WI38 (cell line): ENCODE measurements at regions not wholly inside any gene's neighbourhood (a gene's known extent, or its start where the extent isn't known, plus 50 kb on each side); places are given as distances from the start of the nearest gene placed in this dataset.

Experiments used
- H3K4me3 ChIP-seq: 2 replicates; pipeline ENCODE4 v1.5.1; 2011; ENCODE audit warnings: low read depth, mild to moderate bottlenecking, control low read depth, low read length
- CTCF ChIP-seq: IDR thresholded peaks from 2 replicates; pipeline ENCODE4 v1.5.1; 2012; ENCODE audit warnings: low read depth, mild to moderate bottlenecking, control low read depth, low read length

GRCh38 chr9:115391168-115391825, 273.3 kb upstream of the TNC start:
- no peak for TF ChIP-seq CTCF
- H3K4me3 ChIP-seq = no peak overlapping the region

- TF ChIP-seq CTCF = no peak
- no peak overlapping the region for H3K4me3 ChIP-seq
Measured at GRCh38 chr9:115393976-115394775, 276.2 kb upstream of the TNC start.

GRCh38 chr9:115395511-115396021, 277.6 kb upstream of the TNC start:
- H3K4me3 ChIP-seq = no peak overlapping the region
- TF ChIP-seq CTCF = no peak

- no peak for TF ChIP-seq CTCF
- no peak overlapping the region for H3K4me3 ChIP-seq
Measured at GRCh38 chr9:115396071-115396529, 278.1 kb upstream of the TNC start.

- no peak for TF ChIP-seq CTCF
- H3K4me3 ChIP-seq = no peak overlapping the region
Measured at GRCh38 chr9:115397591-115398312, 279.8 kb upstream of the TNC start.

- no peak for TF ChIP-seq CTCF
Measured at GRCh38 chr9:115398313-115398650, 280.3 kb upstream of the TNC start.

More at GRCh38 chr9:115398313-115398650, 280.3 kb upstream of the TNC start:
- H3K4me3 ChIP-seq = no peak overlapping the region
